HCT116 (cell line): ENCODE measurements at regions not wholly inside any gene's neighbourhood (a gene's known extent, or its start where the extent isn't known, plus 50 kb on each side); places are given as distances from the start of the nearest gene placed in this dataset.

Experiments
- ATAC-seq: fragments of 200-7000 bp; cut with Tn5 transposase; 2 replicates; pipeline ENCODE4 v1.9.1; 2020; ENCODE audit warnings: mild to moderate bottlenecking, moderate library complexity
- BruUV-seq: library from RNA; stranded (reverse); fragments of 400-500 nt; replicated peaks from 2 replicates; lab custom pipeline; 2021; lab: Mats Ljungman, UMichigan
- CTCF ChIA-PET: fragments of 300-600 bp; sonication (Branson Sonifier 250); formaldehyde crosslinking; loops from one replicate; lab custom pipeline; 2021; ENCODE audit warnings: antibody characterized with exemption; lab: Charles Lee
- POLR2A ChIA-PET: fragments of 300-600, 350-600 bp; sonication (Branson Sonifier 250); formaldehyde crosslinking; loops from one replicate; lab custom pipeline; 2021; ENCODE audit warnings: antibody characterized with exemption; lab: Charles Lee
- RAD21 ChIA-PET, 2 experiments: fragments of 300-600 bp; sonication (Branson Sonifier 250); formaldehyde crosslinking; loops; one replicate each; lab custom pipeline; 2023; ENCODE audit warnings: low total read pairs in 2 of 2; ENCODE audit not compliant: uncharacterized antibody in 2 of 2, unreplicated experiment in 2 of 2, low non-redundant PET in 1 of 2; lab: Charles Lee
- DNase-seq: peaks from one replicate; pipeline ENCODE4 v3.0.0-alpha.2; 2010; ENCODE audit warnings: low read depth, low spot score
- H2AFZ ChIP-seq: fragments of 200-600 bp; shearing (Covaris generic), sonication (generic); 2 replicates; pipeline ENCODE4 v1.6.1; 2017; ENCODE audit warnings: low read depth, mixed run types, mixed read lengths, antibody characterized with exemption, low read length; ENCODE audit not compliant: poor library complexity, severe bottlenecking
- H3K27ac ChIP-seq: 2 replicates; pipeline ENCODE4 v1.5.1; 2012; ENCODE audit warnings: low read depth, low read length
- H3K27me3 ChIP-seq: fragments of 200-600 bp; sonication (generic); 2 replicates; pipeline ENCODE4 v1.6.1; 2016; ENCODE audit warnings: mixed run types, low read length, mixed read lengths; ENCODE audit not compliant: insufficient read depth
- H3K36me3 ChIP-seq, 2 experiments: fragments of 200-500 bp in 1 of 2; fragments of 200-600 bp in 1 of 2; sonication (Bioruptor generic) in 1 of 2; sonication (generic) in 1 of 2; 2 replicates each; pipeline versions ENCODE4 v1.5.1 to v1.6.1; 2014 to 2016; ENCODE audit warnings: low read length in 2 of 2, inconsistent platforms in 1 of 2, mixed read lengths in 1 of 2, mixed run types in 1 of 2; ENCODE audit not compliant: insufficient read depth in 2 of 2, control insufficient read depth in 1 of 2
- H3K4me1 ChIP-seq, 2 experiments: fragments of 200-600 bp in 1 of 2; sonication (generic) in 1 of 2; 2 replicates each; pipeline versions ENCODE4 v1.5.1 to v1.6.1; 2012 to 2017; ENCODE audit warnings: low read length in 2 of 2, inconsistent platforms in 1 of 2, mild to moderate bottlenecking in 1 of 2, mixed read lengths in 1 of 2, mixed run types in 1 of 2, moderate library complexity in 1 of 2; ENCODE audit not compliant: insufficient read depth in 2 of 2, control insufficient read depth in 1 of 2
- H3K4me2 ChIP-seq: fragments of 200-600 bp; sonication (generic); 2 replicates; pipeline ENCODE4 v1.6.1; 2017; ENCODE audit warnings: mixed run types, low read length, mixed read lengths
- H3K4me3 ChIP-seq, 2 experiments: fragments of 200-600 bp in 1 of 2; sonication (generic) in 1 of 2; replicated peaks in 1 of 2; 2 replicates each; pipeline ENCODE4 v1.5.1; 2011 to 2016; ENCODE audit warnings: low read length in 2 of 2, control low read depth in 1 of 2, low read depth in 1 of 2, mild to moderate bottlenecking in 1 of 2, mixed read lengths in 1 of 2, mixed run types in 1 of 2
- H3K79me2 ChIP-seq: fragments of 200-600 bp; sonication (generic); 2 replicates; pipeline ENCODE4 v1.6.1; 2017; ENCODE audit warnings: mild to moderate bottlenecking, mixed run types, low read length, moderate library complexity, mixed read lengths; ENCODE audit not compliant: insufficient read depth
- H3K9ac ChIP-seq: fragments of 200-600 bp; sonication (generic); 2 replicates; pipeline ENCODE4 v1.6.1; 2016; ENCODE audit warnings: low read length, mixed read lengths
- H3K9me2 ChIP-seq: fragments of 200-600 bp; sonication (generic), shearing (Covaris generic); 2 replicates; pipeline ENCODE4 v1.6.1; 2017; ENCODE audit warnings: mixed run types, mild to moderate bottlenecking, moderate library complexity; ENCODE audit not compliant: insufficient read depth
- H3K9me3 ChIP-seq, 2 experiments: fragments of 200-500 bp in 1 of 2; fragments of 200-600 bp in 1 of 2; sonication (Bioruptor generic) in 1 of 2; sonication (generic) in 1 of 2; 2 replicates each; pipeline ENCODE4 v1.6.1; 2014 to 2017; ENCODE audit warnings: low read length in 2 of 2, mixed read lengths in 2 of 2, inconsistent platforms in 1 of 2, low read depth in 1 of 2, mild to moderate bottlenecking in 1 of 2, mixed run types in 1 of 2, moderate library complexity in 1 of 2; ENCODE audit not compliant: control insufficient read depth in 1 of 2, insufficient read depth in 1 of 2
- H4K20me1 ChIP-seq: fragments of 200-600 bp; sonication (generic), shearing (Covaris generic); 2 replicates; pipeline ENCODE4 v1.6.1; 2017; ENCODE audit warnings: mixed run types, mild to moderate bottlenecking, moderate library complexity; ENCODE audit not compliant: insufficient read depth
- ATF3 ChIP-seq: IDR thresholded peaks from 2 replicates; pipeline ENCODE4 v1.6.1; 2012
- CBX3 ChIP-seq: IDR thresholded peaks from 2 replicates; pipeline ENCODE4 v1.6.1; 2012; ENCODE audit warnings: low read depth
- CEBPB ChIP-seq: IDR thresholded peaks from 2 replicates; pipeline ENCODE4 v1.6.1; 2012; ENCODE audit warnings: low read depth
- EZH2phosphoT487 ChIP-seq: fragments of 200-600 bp; IDR thresholded peaks from 2 replicates; pipeline ENCODE4 v1.6.1; 2018; ENCODE audit warnings: antibody characterized with exemption, borderline replicate concordance
- FOSL1 ChIP-seq: IDR thresholded peaks from 2 replicates; pipeline ENCODE4 v1.6.1; 2012; ENCODE audit warnings: low read depth
- MAX ChIP-seq: IDR thresholded peaks from 2 replicates; pipeline ENCODE4 v1.6.1; 2012
- RAD21 ChIP-seq: IDR thresholded peaks from 2 replicates; pipeline ENCODE4 v1.6.1; 2012; ENCODE audit warnings: low read depth, mild to moderate bottlenecking
- SP1 ChIP-seq: IDR thresholded peaks from 2 replicates; pipeline ENCODE4 v1.6.1; 2012; ENCODE audit warnings: low read depth
- TCF7L2 ChIP-seq: IDR thresholded peaks from 2 replicates; pipeline ENCODE4 v1.7.0; 2011; ENCODE audit warnings: borderline replicate concordance, inconsistent platforms; ENCODE audit not compliant: insufficient read depth, insufficient read length; ENCODE audit errors: extremely low read depth
- YY1 ChIP-seq: IDR thresholded peaks from 2 replicates; pipeline ENCODE4 v1.6.1; 2011; ENCODE audit warnings: low read length, low read depth, moderate library complexity, mild to moderate bottlenecking; ENCODE audit not compliant: insufficient replicate concordance; ENCODE audit errors: extremely low read depth
- ZBTB33 ChIP-seq: IDR thresholded peaks from 2 replicates; pipeline ENCODE4 v1.6.1; 2011; ENCODE audit warnings: mild to moderate bottlenecking, low read length, moderate library complexity; ENCODE audit not compliant: insufficient replicate concordance; ENCODE audit errors: extremely low read depth
- ZFX ChIP-seq: fragments of 450-650 bp; IDR thresholded peaks from 2 replicates; pipeline ENCODE4 v1.6.1; 2017
- ZNF274 ChIP-seq: fragments of 200-500 bp; sonication (Bioruptor generic); IDR thresholded peaks from 2 replicates; pipeline ENCODE4 v1.6.1; 2014; ENCODE audit warnings: mild to moderate bottlenecking, low read depth, low read length, inconsistent platforms
- intact Hi-C: fragments of 100-400 bp; cut with micrococcal nuclease; formaldehyde crosslinking; loops from 2 replicates; pipeline ENCODE4 v1.10.0; 2022

GRCh38 chr6:168888102-168888501 is 365.5 kb downstream of the THBS2 start:
- H3K36me3 ChIP-seq = no peaks in the 10 kb centered on the region
- no peak overlapping the region for H2AFZ ChIP-seq
- POLR2A ChIA-PET = interaction anchor here (0.7 kb wide), 1 partner anchor 389 kb away, joined by 3 read pairs; no protein-coding TSS in a partner anchor
- TF ChIP-seq SP1 = no peak
- no peak for TF ChIP-seq FOSL1
- TF ChIP-seq MAX = no peak
- TF ChIP-seq ATF3 = no peak
- TF ChIP-seq CBX3 = no peak
- no peak for TF ChIP-seq CEBPB
- TF ChIP-seq ZBTB33 = no peak
- TF ChIP-seq ZNF274 = no peak
- no peak for TF ChIP-seq ZFX
- TF ChIP-seq TCF7L2 = no peak
- TF ChIP-seq RAD21 = no peak
- no peak for TF ChIP-seq YY1
- TF ChIP-seq EZH2phosphoT487 = no peak
- H3K27me3 ChIP-seq = peaks cover 4% of the 10 kb centered on the region; the same call in 1 of the 2 replicates
- H3K9me3 ChIP-seq = no peaks in the 10 kb centered on the region
- no peak overlapping the region for H3K4me2 ChIP-seq
- ATAC-seq = no peak
- H3K9ac ChIP-seq = no peak overlapping the region
- H3K4me1 ChIP-seq = 0 out of 4 replicates have a peak, but pooled peaks cover 0 to 3% of the 10 kb centered on the region in 2 experiments
- H3K27ac ChIP-seq = no peak overlapping the region
- H4K20me1 ChIP-seq = no peaks in the 10 kb centered on the region
- no peaks in the 10 kb centered on the region for H3K9me2 ChIP-seq
- no TSS peak for BruUV-seq
- no peak overlapping the region for H3K4me3 ChIP-seq
- CTCF ChIA-PET = no interaction called here
- intact Hi-C loops = loop anchor here (10.0 kb wide), 1 partner anchor 413 kb away; no protein-coding TSS in a partner anchor
- RAD21 ChIA-PET = no interaction called here
- DNase-seq = no peak
- H3K79me2 ChIP-seq = no peaks in the 10 kb centered on the region
